Myocyte (in vitro differentiated cells): ENCODE measurements at regions not wholly inside any gene's neighbourhood (a gene's known extent, or its start where the extent isn't known, plus 50 kb on each side); places are given as distances from the start of the nearest gene placed in this dataset.
"Not testable (repeated sequence)": the region's sequence is repeated elsewhere in the genome, so short reads cannot be mapped to it uniquely, and the experiment has no call there.

Source experiments
- DNase-seq: peaks from one replicate; pipeline ENCODE4 v3.0.0-alpha.2; 2012; ENCODE audit warnings: low read depth

DNA sequence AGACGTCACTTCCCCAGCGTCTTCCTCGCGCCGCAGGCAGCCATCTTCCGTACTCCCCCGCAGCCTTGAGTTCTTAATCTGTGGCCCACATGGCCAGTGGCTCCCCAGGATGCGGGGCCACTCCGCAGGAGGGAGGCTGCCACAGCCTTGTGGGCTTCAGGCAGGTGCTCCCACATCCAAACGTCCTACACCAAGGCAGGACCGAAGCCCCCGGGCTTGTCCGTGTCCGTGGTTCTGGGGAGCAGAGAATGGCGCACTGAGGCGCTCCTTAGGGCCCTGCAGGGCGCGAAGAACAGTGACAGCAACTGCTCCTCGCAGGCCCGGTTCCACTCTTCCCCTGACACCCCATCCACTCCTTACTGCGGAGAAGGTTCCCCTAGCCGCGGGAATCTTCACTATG lies 755.8 kb downstream of the PRIM2 start:
- DNase-seq = no peak

DNA sequence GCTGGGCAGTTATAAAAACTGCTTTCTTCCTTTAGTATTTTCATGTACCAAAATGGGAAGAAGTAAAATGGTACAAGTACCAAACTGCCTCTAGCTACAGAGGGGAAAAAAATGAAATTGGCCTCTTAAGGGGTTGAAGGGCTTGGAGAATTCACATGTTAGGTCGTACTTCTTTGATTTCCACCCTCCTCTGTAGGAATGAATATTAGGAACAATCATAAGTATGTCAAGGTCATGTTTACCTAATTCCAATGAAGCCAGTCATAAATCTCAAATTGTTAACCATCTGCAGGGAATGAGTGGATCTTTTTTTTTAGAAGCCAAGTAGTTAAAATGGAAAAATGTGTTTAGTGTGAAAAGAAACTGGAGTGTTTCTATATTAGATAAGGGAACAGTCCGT lies 772.6 kb downstream of the PRIM2 start:
- DNase-seq = not testable (repeated sequence)

DNA sequence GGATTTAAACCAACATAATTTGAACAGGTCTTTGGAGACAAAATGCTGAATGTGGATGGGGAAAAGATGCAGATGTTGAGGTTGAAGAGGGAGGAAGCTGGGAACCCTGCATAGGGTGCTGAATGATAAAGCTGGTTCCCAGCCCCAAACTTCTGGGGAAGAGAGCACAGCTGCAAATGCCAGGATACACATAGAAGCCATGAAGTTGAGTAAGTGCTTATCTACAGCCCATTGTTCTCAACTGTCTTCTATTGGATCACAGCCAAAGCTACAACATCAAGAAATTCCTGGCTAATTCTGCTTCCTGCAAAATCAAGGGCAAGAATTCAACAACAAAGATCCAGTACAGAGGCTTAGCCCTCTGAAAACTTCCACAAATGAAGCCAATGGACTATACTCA lies 779.8 kb downstream of the PRIM2 start:
- DNase-seq = not testable (repeated sequence)

DNA sequence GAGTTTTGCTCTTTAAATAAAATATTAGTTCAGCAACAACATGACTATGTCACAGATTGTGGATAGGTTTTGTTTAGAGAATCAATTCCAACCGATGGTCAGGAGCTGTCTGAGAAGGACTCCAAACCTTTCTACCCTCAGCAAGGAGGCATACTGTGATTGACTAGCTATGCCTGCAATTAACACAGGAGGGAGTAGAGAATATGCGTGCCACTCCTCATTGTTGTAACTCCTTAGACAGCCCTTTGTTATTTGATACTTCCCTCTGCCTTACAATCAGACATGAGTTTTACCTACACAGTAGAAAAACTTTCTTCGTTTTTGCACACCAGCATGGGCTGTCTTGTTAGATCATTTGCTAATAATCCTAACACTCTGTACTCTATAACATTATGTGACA lies 796.5 kb downstream of the PRIM2 start:
- DNase-seq = peak; percentile 8

DNA sequence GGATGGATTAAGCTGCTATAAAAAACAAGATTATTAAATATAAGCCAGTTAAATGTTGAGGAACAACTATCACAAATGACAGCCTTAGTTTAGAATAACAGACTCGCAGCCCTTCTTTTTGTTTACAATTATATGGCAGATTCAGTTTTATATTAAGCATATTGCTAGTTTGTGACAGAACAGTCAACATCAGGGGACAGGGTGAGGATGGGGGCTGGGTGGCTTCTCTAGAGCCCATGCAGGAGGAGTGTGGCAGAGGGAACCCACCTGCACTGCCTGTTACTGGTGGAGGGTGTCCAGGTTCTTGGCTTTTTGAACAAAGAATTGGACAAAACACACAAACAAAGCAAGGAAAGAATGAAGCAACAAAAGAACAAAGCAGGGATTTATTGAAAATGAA lies 799.7 kb downstream of the PRIM2 start:
- not testable (repeated sequence) for DNase-seq

DNA sequence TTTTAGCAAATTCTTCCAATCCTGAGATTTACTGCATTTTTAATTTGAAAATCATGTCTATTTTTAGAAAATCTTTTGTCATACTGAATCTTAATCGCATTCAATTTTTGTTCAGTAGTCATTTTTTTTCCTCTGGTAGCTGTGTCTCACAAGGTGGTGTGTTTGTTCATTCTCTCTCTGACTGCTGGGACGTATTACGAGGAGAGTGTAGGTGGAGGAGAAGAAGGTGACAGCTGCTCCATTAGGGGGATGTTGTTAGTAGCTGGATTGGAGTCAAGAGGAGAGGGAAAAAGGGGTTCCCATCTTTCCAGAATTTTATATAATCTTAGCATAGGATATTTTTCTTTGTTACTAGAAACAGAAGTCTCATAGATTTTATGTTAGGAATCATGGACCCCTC lies 804.2 kb downstream of the PRIM2 start:
- DNase-seq = not testable (repeated sequence)

DNA sequence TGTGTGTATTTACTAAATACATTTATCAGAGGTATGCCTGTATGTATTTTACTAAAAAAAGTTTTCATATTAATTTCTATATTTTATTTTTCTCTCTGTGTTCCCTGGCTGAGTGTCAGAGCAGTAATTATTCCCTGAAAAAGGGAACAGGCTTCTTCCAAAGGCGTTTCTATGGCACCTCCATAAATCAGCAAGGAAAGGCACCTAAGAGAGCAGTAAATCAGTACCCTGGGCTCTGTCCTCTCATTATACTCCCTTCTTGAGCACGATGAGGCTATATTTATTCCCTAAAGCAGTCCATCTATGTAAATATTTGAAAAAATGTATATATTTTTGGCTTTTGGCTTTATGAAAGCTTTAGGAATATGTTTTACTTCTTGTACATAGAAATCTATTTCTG lies 806.3 kb downstream of the PRIM2 start:
- not testable (repeated sequence) for DNase-seq

DNA sequence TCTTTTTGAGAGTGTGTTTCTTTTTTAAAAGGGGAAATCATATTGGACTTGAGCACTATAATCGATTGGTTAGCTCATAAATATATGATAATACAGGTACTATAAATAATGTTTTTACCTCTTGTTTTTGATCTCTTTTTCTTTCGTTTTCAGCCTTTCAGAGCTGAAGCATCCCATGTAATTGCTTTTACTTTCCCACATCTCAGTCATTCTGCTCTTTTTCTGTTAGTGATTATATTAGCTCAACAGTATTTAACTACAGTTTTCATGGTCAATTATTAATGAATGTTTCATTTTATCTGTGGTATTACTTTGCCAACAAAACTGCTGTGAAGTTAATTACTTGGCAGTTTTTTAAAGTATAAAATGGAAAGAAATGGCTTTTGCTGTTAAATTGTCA lies 811.1 kb downstream of the PRIM2 start:
- DNase-seq = not testable (repeated sequence)

DNA sequence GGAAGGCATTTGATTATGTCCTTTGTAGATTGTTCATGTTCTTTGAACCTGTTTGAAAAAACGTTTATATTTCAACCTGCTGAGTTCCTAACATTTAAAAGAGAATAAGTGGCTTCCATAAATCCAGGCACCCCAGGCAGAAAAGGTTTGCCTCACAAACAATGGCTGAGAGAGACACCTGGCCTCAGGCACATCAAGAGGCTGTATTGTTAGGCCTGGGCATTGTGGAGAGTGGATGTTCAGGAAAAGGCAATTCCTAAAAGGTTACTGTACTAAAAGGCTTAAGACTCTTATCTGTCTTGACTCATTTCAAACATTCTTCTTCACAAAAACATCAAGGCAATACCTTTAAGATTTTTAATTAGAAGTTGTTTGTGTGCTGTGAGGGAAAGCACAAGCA lies 811.7 kb downstream of the PRIM2 start:
- DNase-seq = not testable (repeated sequence)

DNA sequence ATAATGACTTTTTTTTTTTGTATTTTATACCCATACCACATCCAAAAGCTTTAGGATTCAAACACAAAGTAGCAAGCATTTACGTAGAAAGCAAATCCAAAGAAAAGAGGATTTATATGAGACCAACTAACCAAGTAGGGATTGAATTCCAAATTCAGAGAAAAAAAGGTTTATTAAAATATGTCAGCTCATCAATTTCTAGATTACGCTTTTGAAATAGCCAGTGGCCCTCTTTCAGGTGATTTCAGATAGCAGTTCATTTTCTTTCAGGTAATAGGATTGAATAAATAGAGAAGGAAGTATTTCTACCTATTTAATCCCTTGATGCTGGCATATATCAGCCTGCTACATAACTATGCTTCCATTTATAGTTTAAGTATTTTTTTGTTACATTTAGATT lies 822.3 kb downstream of the PRIM2 start:
- DNase-seq = not testable (repeated sequence)

DNA sequence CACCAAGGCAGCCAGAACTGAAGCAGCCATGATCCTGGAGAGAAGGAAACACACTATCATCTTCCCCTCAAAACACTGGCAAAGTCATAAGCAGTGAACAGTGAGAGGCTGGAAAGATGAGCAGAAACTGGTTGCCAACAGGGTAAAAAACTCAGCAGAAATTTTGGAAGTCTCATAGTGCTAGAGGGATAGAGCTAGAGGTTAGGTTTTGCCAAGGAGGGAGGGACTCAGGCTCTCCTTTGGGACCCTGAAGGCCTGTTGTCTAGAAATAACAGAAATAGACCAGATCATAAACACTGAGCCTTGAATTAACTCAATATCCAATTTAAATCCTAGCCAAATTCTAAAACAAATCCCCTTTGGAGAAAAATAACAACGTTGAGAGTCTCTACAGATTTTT lies 853.6 kb downstream of the PRIM2 start:
- DNase-seq = not testable (repeated sequence)

DNA sequence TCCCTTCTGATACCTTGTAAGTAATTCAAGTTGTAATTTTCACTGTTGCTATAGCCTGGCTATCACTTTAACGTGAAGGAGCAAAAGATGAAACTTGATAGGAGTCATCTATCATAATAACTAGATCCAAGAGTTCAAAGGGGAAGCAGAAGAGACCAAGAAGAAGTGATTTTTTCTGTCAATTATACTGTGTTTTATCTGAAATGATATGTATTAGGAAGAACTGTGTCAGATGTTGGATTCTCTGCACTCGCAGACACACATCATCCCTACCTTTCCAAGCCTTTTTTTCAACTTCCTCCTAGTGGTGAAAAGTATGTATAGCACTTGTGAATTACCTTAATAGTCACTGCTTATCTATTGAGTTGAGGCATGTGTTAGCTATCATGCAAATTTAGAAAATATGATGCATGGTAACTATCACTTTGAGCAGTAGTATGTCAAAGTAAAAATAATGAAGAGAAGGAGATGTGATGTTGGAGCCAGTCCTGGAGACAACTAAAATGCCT lies 864.2 kb downstream of the PRIM2 start:
- not testable (repeated sequence) for DNase-seq

DNA sequence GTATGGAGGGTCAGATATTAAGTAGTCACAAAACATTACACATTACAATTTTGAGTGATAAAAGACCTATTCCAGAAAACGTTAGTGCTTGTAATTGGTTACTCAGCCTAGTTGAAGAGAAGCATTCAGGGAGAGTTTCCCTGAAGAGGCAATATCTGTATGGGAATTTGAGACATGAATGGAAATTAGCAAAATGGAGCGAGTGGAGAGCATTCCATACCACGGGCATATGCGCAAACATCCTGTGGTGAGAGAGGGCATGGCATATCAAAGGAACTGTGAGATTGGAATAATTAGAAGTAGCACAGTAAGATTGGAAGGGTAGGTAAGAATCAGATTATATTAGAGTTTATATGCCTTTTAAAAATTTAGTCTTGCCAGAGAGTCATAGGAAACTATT lies 867.9 kb downstream of the PRIM2 start:
- not testable (repeated sequence) for DNase-seq

DNA sequence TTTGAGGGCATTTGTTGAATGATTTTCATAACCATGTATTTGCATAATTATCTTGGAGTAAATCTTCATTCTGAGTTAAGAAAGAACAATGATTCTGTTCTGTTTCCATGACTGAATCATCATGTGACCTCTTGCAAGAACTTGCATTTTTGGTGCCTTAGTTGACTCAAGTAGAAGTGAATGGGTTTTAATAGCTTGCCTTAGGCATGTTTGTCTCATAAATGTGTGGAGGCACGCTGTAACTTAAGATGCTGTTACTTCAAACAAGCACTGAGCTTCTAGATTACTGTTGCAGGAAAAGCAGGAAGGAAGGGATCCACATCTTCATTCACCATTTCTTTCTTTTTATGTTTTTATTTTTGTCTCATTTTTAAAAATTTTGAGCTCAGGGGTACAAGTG lies 875.8 kb downstream of the PRIM2 start:
- not testable (repeated sequence) for DNase-seq

DNA sequence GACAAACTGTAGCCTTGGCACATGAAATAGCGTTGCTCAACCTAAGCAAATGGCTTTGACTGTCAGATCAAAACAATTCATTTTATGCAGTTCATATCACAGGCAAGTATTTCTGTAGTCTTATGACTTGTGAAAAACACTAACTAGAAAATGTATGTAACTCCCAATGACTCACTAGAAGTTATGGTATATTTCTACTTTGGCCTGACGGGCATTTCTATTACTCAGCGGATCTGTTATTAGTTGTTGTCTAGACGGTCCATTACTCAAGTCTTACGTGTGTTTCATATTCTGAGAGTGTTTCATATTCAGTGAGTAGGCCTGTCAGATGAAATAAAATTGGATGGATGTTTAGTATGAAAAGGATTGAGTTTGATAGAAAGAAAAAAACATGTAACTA lies 880.9 kb downstream of the PRIM2 start:
- no peak for DNase-seq

DNA sequence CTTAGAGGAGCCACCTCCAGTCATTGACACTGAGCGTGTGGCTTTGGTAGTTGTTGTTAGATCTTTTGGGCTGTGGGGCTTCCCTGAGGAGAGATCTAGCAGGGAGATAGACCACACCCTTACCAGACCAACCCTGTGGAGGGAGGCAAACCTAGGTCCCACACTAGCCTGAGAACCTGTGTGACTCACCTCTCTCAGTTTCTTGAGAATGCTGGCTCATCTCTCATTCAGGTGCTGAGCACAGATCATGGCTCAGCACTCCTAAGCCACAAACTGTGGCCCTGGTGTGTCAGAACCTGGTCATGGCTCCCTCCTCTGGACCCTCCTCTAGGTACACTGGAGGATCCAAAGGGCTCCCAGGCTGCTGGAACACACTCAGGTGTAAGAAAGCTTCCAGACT lies 919.7 kb downstream of the PRIM2 start:
- not testable (repeated sequence) for DNase-seq

DNA sequence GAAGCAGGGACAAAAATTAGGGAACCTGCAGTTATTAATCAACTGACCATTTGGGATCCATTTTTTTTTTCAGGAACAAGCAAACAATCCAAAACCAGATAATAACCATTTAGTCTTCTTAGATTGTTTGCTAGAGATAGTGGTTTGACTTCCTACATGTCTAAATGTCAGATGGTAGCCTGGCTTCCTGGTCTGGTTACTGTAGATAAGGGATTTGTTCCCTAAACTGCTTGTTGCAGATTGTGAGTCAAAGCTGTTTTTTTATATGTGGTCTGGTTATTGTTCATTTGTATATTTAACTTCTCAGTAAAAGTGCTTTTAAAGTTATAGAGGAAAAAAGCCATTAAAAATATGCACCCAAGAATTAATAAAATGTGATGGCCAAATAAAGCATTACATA lies 921.0 kb downstream of the PRIM2 start:
- DNase-seq = not testable (repeated sequence)

DNA sequence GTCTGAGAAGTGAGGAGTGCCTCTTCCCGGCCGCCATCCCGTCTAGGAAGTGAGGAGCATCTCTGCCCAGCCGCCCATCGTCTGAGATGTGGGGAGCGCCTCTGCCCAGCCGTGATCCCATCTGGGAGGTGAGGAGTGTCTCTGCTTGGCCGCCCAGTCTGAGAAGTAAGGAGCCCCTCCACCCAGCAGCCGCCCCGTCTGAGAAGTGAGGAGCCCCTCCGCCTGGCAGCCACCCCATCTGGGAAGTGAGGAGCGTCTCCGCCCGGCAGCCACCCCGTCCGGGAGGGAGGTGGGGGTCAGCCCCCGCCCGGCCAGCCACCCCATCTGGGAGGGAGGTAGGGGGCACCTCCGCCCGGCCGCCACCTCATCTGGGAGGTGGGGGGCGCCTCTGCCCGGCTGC lies 940.2 kb downstream of the PRIM2 start:
- not testable (repeated sequence) for DNase-seq

DNA sequence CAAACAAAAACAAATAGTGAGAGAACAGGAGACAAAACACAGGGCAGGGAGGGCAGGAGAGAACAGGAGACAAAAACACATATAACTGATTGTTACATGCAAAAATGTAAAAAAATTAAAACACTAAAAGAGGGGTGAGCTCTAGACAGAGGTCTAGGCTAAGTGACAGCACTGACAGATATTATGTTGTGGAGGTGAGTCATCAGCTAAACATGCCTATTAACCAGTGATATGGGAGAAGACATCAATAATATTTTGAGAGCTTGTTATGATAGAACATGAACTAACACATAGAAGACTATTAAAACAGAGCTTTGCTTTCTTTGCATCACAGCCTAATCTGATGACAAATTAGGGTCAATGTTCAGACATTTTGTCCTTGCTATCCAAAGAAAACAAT lies 972.7 kb downstream of the PRIM2 start:
- no peak for DNase-seq

DNA sequence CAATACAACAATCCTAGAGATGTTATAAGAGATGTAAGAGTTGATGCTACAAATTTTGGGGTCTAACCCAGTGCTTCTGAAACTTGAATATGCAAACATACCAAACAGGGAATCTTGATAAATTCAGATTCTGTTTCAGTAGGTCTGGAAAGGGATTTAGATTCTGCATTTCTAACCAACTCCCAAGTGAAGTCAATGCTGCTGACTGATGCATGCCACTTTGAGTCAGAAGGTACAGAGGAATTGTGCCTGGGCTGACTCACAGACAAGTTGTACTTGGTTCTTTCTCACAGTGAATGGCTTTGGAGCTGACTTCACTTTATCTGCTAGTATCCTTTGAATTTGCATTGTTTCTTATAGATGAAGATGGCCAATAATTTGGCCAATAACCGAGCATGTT lies 973.9 kb downstream of the PRIM2 start:
- DNase-seq = not testable (repeated sequence)

DNA sequence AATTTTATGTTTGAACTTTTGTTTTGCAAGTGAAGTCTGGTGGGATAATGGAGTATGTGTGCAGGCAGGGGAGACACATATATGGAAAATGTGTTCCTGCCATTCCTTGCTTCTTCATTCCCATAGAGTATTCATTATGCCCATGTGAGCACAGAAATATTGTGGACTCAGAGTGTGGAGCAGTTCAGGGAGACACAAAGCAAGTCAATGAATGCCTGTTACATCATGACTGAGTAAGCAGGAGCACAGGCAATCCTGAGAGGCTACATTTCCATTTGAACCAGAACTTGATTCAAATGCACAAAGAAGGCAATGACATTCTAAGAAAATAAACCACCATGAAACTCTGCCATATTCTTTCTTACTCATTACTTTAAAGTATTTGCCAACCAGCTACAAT lies 990.5 kb downstream of the PRIM2 start:
- DNase-seq = not testable (repeated sequence)

DNA sequence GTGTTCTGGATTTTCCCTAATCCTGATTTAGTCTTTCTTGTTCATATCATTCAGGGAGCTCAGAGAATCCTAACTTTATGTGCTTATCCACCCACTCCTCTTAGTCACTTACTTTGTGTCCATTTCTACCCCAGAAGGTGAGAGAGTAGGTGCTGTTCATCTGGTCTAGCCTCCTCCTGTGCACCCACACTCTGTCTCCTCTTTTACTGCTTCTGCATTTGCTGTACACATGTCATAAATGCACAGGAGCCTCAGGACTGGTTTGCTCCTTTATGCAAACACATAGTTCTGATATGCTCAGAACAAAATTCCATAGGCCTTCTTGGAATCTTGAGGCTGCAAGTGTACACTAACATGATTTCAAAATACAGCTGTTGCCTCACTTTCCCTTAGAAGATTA lies 1014.7 kb downstream of the PRIM2 start:
- not testable (repeated sequence) for DNase-seq

DNA sequence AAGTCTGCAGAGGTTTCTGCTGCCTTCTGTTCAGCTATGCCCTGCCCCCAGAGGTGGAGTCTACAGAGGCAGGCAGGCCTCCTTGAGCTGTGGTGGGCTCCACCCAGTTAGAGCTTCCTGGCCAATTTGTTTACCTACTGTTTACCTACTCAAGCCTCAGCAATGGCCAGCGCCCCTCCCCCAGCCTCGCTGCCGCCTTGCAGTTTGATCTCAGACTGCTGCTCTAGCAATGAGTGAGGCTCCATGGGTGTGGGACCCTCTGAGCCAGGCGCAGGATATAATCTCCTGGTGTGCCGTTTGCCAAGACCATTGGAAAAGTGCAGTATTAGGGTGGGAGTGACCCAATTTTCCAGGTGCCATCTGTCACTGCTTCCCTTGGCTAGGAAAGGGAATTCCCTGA lies 1024.9 kb downstream of the PRIM2 start:
- not testable (repeated sequence) for DNase-seq

DNA sequence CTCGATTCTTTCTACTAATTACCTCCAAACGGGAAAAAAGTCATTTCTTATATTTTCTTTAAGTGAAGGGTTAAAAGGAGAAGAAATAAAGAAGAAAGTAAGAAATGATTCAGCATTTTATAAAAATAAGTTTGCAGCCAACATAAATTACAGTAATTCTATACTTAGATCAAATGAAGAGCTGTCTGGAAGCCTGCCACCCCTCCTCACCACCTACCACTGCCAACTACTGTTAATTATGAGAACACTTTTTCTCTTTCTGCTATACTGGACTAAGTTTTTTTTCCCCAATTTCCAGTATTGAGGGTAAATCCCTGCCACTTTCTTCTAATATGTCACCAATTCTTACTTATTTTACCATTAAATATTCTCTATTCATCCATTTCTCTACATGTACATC lies 1030.1 kb downstream of the PRIM2 start:
- DNase-seq = peak; percentile 34
